OCI-LY3 (cell line): ENCODE measurements at regions not wholly inside any gene's neighbourhood (a gene's known extent, or its start where the extent isn't known, plus 50 kb on each side); places are given as distances from the start of the nearest gene placed in this dataset.

Experiments used
- H2AFZ ChIP-seq: fragments of 200-600, 300-600 bp; shearing (Covaris generic); 2 replicates; pipeline ENCODE4 v1.6.0; 2014; ENCODE audit warnings: antibody characterized with exemption, low read depth, low read length
- H3K27ac ChIP-seq: fragments of 200-600, 300-600 bp; sonication (generic); 2 replicates; pipeline ENCODE4 v1.5.1; 2014; ENCODE audit warnings: mild to moderate bottlenecking, low read length, moderate library complexity, mixed read lengths
- H3K27me3 ChIP-seq: fragments of 200-600, 300-600 bp; sonication (generic); 2 replicates; pipeline ENCODE4 v1.6.1; 2014; ENCODE audit warnings: low read depth, low read length, mixed read lengths
- H3K36me3 ChIP-seq: fragments of 200-600, 300-600 bp; sonication (generic); replicated peaks from 2 replicates; pipeline ENCODE3; 2014; ENCODE audit warnings: low read depth, low read length, mixed read lengths
- H3K4me1 ChIP-seq: fragments of 300-600, 200-600 bp; sonication (generic); 2 replicates; pipeline ENCODE4 v1.6.1; 2014; ENCODE audit warnings: low read length, mixed read lengths
- H3K4me2 ChIP-seq: fragments of 200-600, 300-600 bp; sonication (generic); 2 replicates; pipeline ENCODE4 v1.6.1; 2014; ENCODE audit warnings: low read length, mixed read lengths
- H3K4me3 ChIP-seq: fragments of 300-600, 200-600 bp; sonication (generic); 2 replicates; pipeline ENCODE4 v1.5.1; 2014; ENCODE audit warnings: antibody characterized with exemption, mild to moderate bottlenecking, low read length, moderate library complexity
- H3K79me2 ChIP-seq: fragments of 300-600, 200-600 bp; shearing (Covaris generic); 2 replicates; pipeline ENCODE4 v1.6.1; 2014; ENCODE audit warnings: mild to moderate bottlenecking, low read length, mixed read lengths
- H3K9ac ChIP-seq: fragments of 300-600, 200-600 bp; shearing (Covaris generic); 2 replicates; pipeline ENCODE4 v1.6.0; 2014; ENCODE audit warnings: mild to moderate bottlenecking, low read length, moderate library complexity
- H3K9me3 ChIP-seq: fragments of 200-600, 300-600 bp; shearing (Covaris generic); 2 replicates; pipeline ENCODE4 v1.6.1; 2014; ENCODE audit warnings: low read length, mixed read lengths; ENCODE audit not compliant: insufficient read depth
- H4K20me1 ChIP-seq: fragments of 200-600, 300-600 bp; sonication (generic); 2 replicates; pipeline ENCODE4 v1.6.1; 2016; ENCODE audit warnings: low read length, mixed read lengths; ENCODE audit not compliant: insufficient read depth
- CTCF ChIP-seq: fragments of 200-600, 300-600 bp; sonication (generic); IDR thresholded peaks from 2 replicates; pipeline ENCODE4 v1.5.1; 2014; ENCODE audit warnings: antibody characterized with exemption, low read length, low read depth
- EZH2phosphoT487 ChIP-seq: fragments of 200-600 bp; shearing (Covaris generic); IDR thresholded peaks from 2 replicates; pipeline ENCODE4 v1.6.1; 2018; ENCODE audit warnings: antibody characterized with exemption, mixed run types, low read depth

DNA sequence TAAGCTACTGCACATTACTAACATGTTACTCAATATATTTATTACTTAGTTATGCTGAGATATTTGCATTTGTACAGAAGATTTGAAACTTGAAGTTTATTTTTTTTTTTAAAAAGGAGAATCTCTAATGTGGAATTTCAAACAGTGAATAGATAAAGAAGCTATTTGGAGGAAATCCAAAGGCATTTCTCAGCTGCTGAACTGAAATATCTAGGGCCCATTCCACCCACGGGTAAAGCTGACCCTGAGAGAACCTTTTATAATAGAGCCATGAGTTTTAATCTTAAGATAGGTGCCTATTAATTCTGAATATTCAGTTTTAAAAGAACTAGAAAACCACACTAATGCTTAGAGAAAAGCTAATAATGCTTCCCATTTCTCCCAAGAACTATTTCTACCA lies 225.4 kb upstream of the CAND1 start:
- TF ChIP-seq EZH2phosphoT487, result no peak
- TF ChIP-seq CTCF, result no peak

DNA sequence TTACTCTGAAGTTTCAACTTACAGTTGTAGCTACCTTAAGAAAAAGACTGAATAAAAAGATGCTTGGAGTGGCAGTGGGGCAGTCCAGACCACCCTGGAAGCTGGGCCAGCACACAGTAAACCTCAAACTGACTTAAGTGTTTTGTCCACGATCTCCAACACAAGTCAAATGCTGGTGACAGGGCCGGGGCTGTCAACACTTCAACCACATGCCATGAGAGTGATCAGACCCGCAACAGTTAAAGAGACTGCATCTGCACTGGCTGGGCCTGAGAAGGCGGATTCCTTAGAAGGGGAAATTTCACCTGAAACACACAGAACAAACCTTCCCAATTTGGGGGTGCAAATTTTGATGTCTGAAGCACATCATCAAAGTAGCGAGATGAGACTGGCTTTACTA lies 223.5 kb upstream of the CAND1 start:
- H3K4me2 ChIP-seq, result no peak overlapping the region
- H2AFZ ChIP-seq, result no peak overlapping the region
- H3K79me2 ChIP-seq, result no peaks in the 10 kb centered on the region
- H3K9me3 ChIP-seq, result no peaks in the 10 kb centered on the region
- H4K20me1 ChIP-seq, result no peaks in the 10 kb centered on the region
- H3K4me1 ChIP-seq, result no peaks in the 10 kb centered on the region
- no peaks in the 10 kb centered on the region for H3K36me3 ChIP-seq
- H3K27ac ChIP-seq, result no peak overlapping the region
- TF ChIP-seq EZH2phosphoT487, result no peak
- no peak for TF ChIP-seq CTCF
- H3K4me3 ChIP-seq, result no peak overlapping the region
- H3K27me3 ChIP-seq, result no peaks in the 10 kb centered on the region
- H3K9ac ChIP-seq, result no peak overlapping the region

More for the DNA sequence above, 225.4 kb upstream of the CAND1 start:
- no peaks in the 10 kb centered on the region for H3K79me2 ChIP-seq
- H3K27ac ChIP-seq, result no peak overlapping the region
- no peak overlapping the region for H2AFZ ChIP-seq
- no peaks in the 10 kb centered on the region for H4K20me1 ChIP-seq
- no peaks in the 10 kb centered on the region for H3K9me3 ChIP-seq
- no peaks in the 10 kb centered on the region for H3K27me3 ChIP-seq
- H3K4me1 ChIP-seq, result no peaks in the 10 kb centered on the region
- H3K4me2 ChIP-seq, result no peak overlapping the region
- H3K4me3 ChIP-seq, result no peak overlapping the region
- no peak overlapping the region for H3K9ac ChIP-seq
- no peaks in the 10 kb centered on the region for H3K36me3 ChIP-seq

DNA sequence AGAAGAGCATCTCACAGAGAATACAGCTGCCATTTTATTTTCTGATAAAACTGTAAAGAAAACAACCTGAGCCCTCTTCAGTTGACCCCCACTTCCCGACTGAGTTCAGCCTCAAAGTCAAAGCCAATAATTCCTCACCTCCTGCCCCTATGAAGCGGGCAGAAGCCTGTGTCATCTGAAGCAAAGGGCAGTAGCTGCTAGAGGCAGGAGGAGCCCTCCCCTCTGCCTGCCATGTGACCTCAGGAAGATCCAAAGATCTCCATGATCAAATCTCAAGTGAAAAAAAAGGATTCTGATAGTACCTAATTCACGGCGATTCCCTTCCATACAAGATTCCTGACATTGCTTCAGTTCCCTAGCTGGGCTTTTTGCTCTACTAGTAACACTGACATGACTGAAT lies 223.1 kb upstream of the CAND1 start:
- Histone ChIP-seq H3K9ac (no peak overlapping the region), H3K79me2 (no peaks in the 10 kb centered on the region), H3K4me3 (no peak overlapping the region), H3K9me3 (no peaks in the 10 kb centered on the region), H2AFZ (no peak overlapping the region), H3K4me1 (no peaks in the 10 kb centered on the region), H3K27ac (no peak overlapping the region), H3K27me3 (no peaks in the 10 kb centered on the region), H4K20me1 (no peaks in the 10 kb centered on the region), H3K4me2 (no peak overlapping the region), H3K36me3 (no peaks in the 10 kb centered on the region)
- TF ChIP-seq CTCF (no peak), EZH2phosphoT487 (no peak)

DNA sequence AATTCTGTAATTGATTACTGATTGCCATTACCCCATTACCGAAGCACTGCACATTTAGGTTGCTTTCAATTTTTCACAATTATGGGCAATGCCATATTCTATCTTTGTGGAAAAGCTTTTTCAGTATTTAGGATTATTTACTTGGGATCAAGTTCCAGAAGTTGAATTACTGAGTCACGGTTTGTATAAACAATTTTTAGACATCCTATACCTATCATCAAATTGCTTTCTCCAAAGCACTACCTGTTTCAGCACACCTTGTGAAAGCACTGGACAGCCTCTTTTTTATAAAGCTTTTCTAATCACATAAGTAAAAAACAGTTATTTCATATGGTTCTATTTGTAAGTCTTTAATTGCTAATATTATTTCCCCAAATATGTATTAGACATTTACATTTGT lies 221.5 kb upstream of the CAND1 start:
- no peak overlapping the region for H3K4me2 ChIP-seq
- H3K9me3 ChIP-seq, result no peaks in the 10 kb centered on the region
- no peak overlapping the region for H3K4me3 ChIP-seq

More for the DNA sequence above, 221.5 kb upstream of the CAND1 start:
- TF ChIP-seq CTCF (no peak), EZH2phosphoT487 (no peak)
- Histone ChIP-seq H3K36me3 (no peaks in the 10 kb centered on the region), H3K4me1 (no peaks in the 10 kb centered on the region), H3K79me2 (no peaks in the 10 kb centered on the region), H3K27me3 (no peaks in the 10 kb centered on the region), H4K20me1 (no peaks in the 10 kb centered on the region), H2AFZ (no peak overlapping the region), H3K27ac (no peak overlapping the region), H3K9ac (no peak overlapping the region)
